RWPE1 (cell line): ENCODE measurements at regions not wholly inside any gene's neighbourhood (a gene's known extent, or its start where the extent isn't known, plus 50 kb on each side); places are given as distances from the start of the nearest gene placed in this dataset.
"Not testable (repeated sequence)": the region's sequence is repeated elsewhere in the genome, so short reads cannot be mapped to it uniquely, and the experiment has no call there.

ENCODE experiments used
- CTCF ChIA-PET: fragments of 350-600 bp; sonication (Branson Sonifier 250); formaldehyde crosslinking; extraction: SDS; loops from one replicate; lab custom pipeline; 2021; lab: Yijun Ruan, JAX
- POLR2A ChIA-PET: fragments of 400-600 bp; formaldehyde crosslinking; extraction: SDS; loops from one replicate; lab custom pipeline; 2020; ENCODE audit warnings: antibody characterized with exemption; ENCODE audit not compliant: low non-redundant PET; lab: Yijun Ruan, JAX
- DNase-seq: peaks from one replicate; pipeline ENCODE4 v3.0.0; 2012; ENCODE audit warnings: low spot score
- H3K27ac ChIP-seq: fragments of 450-650 bp; 2 replicates; pipeline ENCODE4 v1.5.1; 2017
- TF ChIP-seq, protein P1 (sequence below): fragments of 450-650 bp; conservative IDR thresholded peaks from 2 replicates; pipeline ENCODE4 v1.5.1; 2017; ENCODE audit warnings: low read depth, mild to moderate bottlenecking

- CTCF ChIA-PET: no interaction called here
These were observed 116.6 kb upstream of the IVNS1ABP start for GRCh38 chr1:185433667-185434066.

DNA sequence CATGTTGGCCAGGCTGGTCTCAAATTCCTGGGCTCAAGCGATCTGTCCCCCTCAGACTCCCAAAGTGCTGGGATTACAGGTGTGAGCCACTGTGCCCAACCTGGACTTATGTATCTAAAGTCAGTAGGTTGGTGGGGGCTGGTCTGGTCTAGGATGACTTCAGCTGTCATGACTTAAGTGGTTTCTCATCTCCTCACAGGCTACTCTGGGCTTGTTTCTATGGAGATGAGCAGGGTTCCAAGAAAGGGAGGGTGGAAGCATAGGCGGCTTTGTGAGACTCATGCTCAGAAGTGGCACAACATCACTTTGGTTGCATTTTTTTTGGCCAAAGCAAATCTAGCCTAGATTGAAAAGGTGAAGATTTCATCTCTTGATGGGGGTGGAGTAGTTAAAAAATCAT is 115.9 kb upstream of the IVNS1ABP start:
- no peak overlapping the region for H3K27ac ChIP-seq
- TF ChIP-seq, protein P1, sequence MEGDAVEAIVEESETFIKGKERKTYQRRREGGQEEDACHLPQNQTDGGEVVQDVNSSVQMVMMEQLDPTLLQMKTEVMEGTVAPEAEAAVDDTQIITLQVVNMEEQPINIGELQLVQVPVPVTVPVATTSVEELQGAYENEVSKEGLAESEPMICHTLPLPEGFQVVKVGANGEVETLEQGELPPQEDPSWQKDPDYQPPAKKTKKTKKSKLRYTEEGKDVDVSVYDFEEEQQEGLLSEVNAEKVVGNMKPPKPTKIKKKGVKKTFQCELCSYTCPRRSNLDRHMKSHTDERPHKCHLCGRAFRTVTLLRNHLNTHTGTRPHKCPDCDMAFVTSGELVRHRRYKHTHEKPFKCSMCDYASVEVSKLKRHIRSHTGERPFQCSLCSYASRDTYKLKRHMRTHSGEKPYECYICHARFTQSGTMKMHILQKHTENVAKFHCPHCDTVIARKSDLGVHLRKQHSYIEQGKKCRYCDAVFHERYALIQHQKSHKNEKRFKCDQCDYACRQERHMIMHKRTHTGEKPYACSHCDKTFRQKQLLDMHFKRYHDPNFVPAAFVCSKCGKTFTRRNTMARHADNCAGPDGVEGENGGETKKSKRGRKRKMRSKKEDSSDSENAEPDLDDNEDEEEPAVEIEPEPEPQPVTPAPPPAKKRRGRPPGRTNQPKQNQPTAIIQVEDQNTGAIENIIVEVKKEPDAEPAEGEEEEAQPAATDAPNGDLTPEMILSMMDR: no peak
- POLR2A ChIA-PET: no interaction called here
- DNase-seq: no peak
- CTCF ChIA-PET: no interaction called here

More at GRCh38 chr1:185433667-185434066, 116.6 kb upstream of the IVNS1ABP start:
- DNase-seq: no peak
- no peak overlapping the region for H3K27ac ChIP-seq
- TF ChIP-seq, protein P1: no peak
- POLR2A ChIA-PET: no interaction called here

GRCh38 chr1:185431612-185432011 is 114.6 kb upstream of the IVNS1ABP start:
- TF ChIP-seq, protein P1: no peak
- ChIA-PET POLR2A (no interaction called here), CTCF (interaction anchor here (0.7 kb wide), 1 partner anchor 17 kb away, joined by 6 read pairs; no protein-coding TSS in a partner anchor)
- no peak overlapping the region for H3K27ac ChIP-seq
- DNase-seq: no peak

- DNase-seq, H3K27ac ChIP-seq, CTCF ChIA-PET, POLR2A ChIA-PET: not testable (repeated sequence)
These were observed 112.6 kb upstream of the IVNS1ABP start for GRCh38 chr1:185429668-185430067.

DNA sequence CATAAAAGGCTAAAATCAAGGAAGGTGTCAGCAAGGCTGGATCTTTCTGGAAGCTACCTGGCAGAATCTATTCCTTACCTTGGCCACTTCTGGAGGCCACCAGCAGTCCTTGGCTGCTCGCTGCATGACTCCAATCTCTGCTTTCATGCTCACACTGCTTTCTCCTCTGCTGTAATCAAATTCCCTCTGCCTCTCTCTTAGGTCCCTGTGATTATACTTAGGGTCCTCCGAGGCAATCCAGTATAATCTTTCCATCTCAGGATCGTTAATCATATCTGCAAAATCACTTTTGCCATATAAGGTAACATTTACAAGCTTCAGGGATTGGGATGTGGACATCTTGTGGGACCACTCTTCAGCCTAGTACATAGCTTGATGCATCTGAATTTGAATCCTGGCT is 110.7 kb upstream of the IVNS1ABP start:
- no peak for DNase-seq
- ChIA-PET POLR2A (no interaction called here), CTCF (interaction anchor here (0.6 to 0.7 kb wide), 2 partner anchors 10 to 85 kb away, joined by 3 to 4 read pairs; no protein-coding TSS in a partner anchor)
- no peak overlapping the region for H3K27ac ChIP-seq
- TF ChIP-seq, protein P1: no peak

DNA sequence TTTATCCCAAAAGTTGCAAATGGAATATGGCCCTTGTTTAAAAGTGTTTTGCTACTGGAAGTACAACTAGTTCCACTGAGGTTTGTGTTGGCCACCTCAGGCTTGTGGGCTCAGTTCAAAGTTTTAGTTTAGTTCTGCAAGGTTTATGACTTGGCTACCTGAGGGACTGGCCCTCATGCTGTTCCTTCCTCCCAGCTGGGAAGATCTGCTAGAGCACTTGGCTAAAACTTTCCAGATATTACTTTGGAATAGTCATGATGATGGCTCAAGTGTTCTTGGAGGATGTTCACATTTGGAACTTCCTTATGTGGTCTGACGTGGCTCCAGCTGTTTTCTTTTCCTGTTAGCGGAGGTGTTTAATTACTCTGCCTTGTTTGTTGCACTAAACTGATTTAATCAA is 110.2 kb upstream of the IVNS1ABP start:
- CTCF ChIA-PET: no interaction called here
- no peak overlapping the region for H3K27ac ChIP-seq
- no peak for DNase-seq
- POLR2A ChIA-PET: no interaction called here
- TF ChIP-seq, protein P1: no peak

- DNase-seq: no peak
- CTCF ChIA-PET: no interaction called here
- TF ChIP-seq, protein P1: no peak
- no peak overlapping the region for H3K27ac ChIP-seq
- POLR2A ChIA-PET: no interaction called here
These were observed 109.8 kb upstream of the IVNS1ABP start for GRCh38 chr1:185426848-185427247.
